Breast epithelium (tissue), 3 donors: ENCODE measurements at regions not wholly inside any gene's neighbourhood (a gene's known extent, or its start where the extent isn't known, plus 50 kb on each side); places are given as distances from the start of the nearest gene placed in this dataset.

Experiments
- POLR2A ChIP-seq: fragments of 450-650 bp; IDR thresholded peaks from one replicate; pipeline ENCODE4 v1.6.1; 2016; ENCODE audit warnings: antibody characterized with exemption, mild to moderate bottlenecking, moderate library complexity
- TF ChIP-seq, protein P1 (sequence below), 3 donors: fragments of 450-650 bp; IDR thresholded peaks; one replicate each; pipeline ENCODE4 v1.5.1; 2016 to 2017; ENCODE audit warnings: antibody characterized with exemption in 3 of 3, mild to moderate bottlenecking in 3 of 3, moderate library complexity in 3 of 3

DNA sequence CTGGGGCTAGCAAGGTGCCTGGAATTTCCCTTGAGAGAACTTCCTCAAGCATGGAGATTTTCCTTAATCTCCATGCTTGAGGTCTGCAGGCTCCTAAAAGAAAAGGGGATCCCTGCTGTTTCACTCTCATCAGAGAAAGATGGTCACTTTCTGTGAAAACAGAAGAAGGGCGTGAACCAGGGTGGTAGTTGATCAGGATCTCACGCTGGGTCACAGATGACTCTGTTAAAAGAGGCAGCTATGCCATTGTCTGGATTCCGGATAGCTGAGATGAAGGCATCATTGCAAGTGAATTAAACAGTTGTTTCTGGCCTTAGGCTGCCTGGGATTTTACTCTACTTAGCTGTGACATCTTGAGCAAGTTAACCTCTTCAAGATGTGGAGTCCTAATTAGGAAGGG lies 525.9 kb downstream of the TYW1 start:
- TF ChIP-seq, protein P1, sequence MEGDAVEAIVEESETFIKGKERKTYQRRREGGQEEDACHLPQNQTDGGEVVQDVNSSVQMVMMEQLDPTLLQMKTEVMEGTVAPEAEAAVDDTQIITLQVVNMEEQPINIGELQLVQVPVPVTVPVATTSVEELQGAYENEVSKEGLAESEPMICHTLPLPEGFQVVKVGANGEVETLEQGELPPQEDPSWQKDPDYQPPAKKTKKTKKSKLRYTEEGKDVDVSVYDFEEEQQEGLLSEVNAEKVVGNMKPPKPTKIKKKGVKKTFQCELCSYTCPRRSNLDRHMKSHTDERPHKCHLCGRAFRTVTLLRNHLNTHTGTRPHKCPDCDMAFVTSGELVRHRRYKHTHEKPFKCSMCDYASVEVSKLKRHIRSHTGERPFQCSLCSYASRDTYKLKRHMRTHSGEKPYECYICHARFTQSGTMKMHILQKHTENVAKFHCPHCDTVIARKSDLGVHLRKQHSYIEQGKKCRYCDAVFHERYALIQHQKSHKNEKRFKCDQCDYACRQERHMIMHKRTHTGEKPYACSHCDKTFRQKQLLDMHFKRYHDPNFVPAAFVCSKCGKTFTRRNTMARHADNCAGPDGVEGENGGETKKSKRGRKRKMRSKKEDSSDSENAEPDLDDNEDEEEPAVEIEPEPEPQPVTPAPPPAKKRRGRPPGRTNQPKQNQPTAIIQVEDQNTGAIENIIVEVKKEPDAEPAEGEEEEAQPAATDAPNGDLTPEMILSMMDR (IDR thresholded peaks at IDR 0.05): no peak
- TF ChIP-seq POLR2A: no peak
